Stromal cell of bone marrow (primary cell): ENCODE measurements at regions not wholly inside any gene's neighbourhood (a gene's known extent, or its start where the extent isn't known, plus 50 kb on each side); places are given as distances from the start of the nearest gene placed in this dataset.

ENCODE experiments used
- DNase-seq: peaks from one replicate; pipeline ENCODE4 v3.0.0-alpha.2; 2012; ENCODE audit warnings: low read depth

GRCh38 chr13:63954683-63955082 is 2539.0 kb upstream of the PCDH20 start:
- DNase-seq, result no peak

GRCh38 chr13:63948045-63948444 is 2532.4 kb upstream of the PCDH20 start:
- DNase-seq, result no peak

GRCh38 chr13:63944911-63945310 is 2529.3 kb upstream of the PCDH20 start:
- DNase-seq, result no peak

GRCh38 chr13:63942372-63942771 is 2526.7 kb upstream of the PCDH20 start:
- DNase-seq, result no peak

- peak; percentile 22 for DNase-seq
Measured at GRCh38 chr13:63938851-63939250, 2523.2 kb upstream of the PCDH20 start.

GRCh38 chr13:63910511-63910910 is 2494.9 kb upstream of the PCDH20 start:
- peak; percentile 5 for DNase-seq

- no peak for DNase-seq
Measured at GRCh38 chr13:63909726-63910375, 2494.2 kb upstream of the PCDH20 start.

GRCh38 chr13:63902141-63902540 is 2486.5 kb upstream of the PCDH20 start:
- no peak for DNase-seq

GRCh38 chr13:63901630-63902029 is 2486.0 kb upstream of the PCDH20 start:
- DNase-seq, result no peak

- DNase-seq, result no peak
Measured at GRCh38 chr13:63900406-63900805, 2484.8 kb upstream of the PCDH20 start.

GRCh38 chr13:63896321-63896720 is 2480.7 kb upstream of the PCDH20 start:
- no peak for DNase-seq

- DNase-seq, result no peak
Measured at GRCh38 chr13:63882052-63882451, 2466.4 kb upstream of the PCDH20 start.

GRCh38 chr13:63880705-63881104 is 2465.1 kb upstream of the PCDH20 start:
- DNase-seq, result no peak

GRCh38 chr13:63873936-63874335 is 2458.3 kb upstream of the PCDH20 start:
- no peak for DNase-seq

GRCh38 chr13:63864171-63864902 is 2448.7 kb upstream of the PCDH20 start:
- no peak for DNase-seq

GRCh38 chr13:63855457-63856118 is 2439.9 kb upstream of the PCDH20 start:
- DNase-seq, result no peak

GRCh38 chr13:63853816-63854215 is 2438.2 kb upstream of the PCDH20 start:
- DNase-seq, result no peak

GRCh38 chr13:63851526-63851925 is 2435.9 kb upstream of the PCDH20 start:
- DNase-seq, result no peak

- no peak for DNase-seq
Measured at GRCh38 chr13:63843766-63844699, 2428.4 kb upstream of the PCDH20 start.

- no peak for DNase-seq
Measured at GRCh38 chr13:63842102-63842501, 2426.5 kb upstream of the PCDH20 start.

- no peak for DNase-seq
Measured at GRCh38 chr13:63840551-63841421, 2425.1 kb upstream of the PCDH20 start.
